GM19455 (cell line): ENCODE measurements at regions not wholly inside any gene's neighbourhood (a gene's known extent, or its start where the extent isn't known, plus 50 kb on each side); places are given as distances from the start of the nearest gene placed in this dataset.
"Not testable (repeated sequence)": the region's sequence is repeated elsewhere in the genome, so short reads cannot be mapped to it uniquely, and the experiment has no call there.

Source experiments
- ATAC-seq: cut with Tn5 transposase; IDR thresholded peaks from one replicate; pipeline ENCODE4 v1.9.1; 2021; ENCODE audit not compliant: unreplicated experiment

DNA sequence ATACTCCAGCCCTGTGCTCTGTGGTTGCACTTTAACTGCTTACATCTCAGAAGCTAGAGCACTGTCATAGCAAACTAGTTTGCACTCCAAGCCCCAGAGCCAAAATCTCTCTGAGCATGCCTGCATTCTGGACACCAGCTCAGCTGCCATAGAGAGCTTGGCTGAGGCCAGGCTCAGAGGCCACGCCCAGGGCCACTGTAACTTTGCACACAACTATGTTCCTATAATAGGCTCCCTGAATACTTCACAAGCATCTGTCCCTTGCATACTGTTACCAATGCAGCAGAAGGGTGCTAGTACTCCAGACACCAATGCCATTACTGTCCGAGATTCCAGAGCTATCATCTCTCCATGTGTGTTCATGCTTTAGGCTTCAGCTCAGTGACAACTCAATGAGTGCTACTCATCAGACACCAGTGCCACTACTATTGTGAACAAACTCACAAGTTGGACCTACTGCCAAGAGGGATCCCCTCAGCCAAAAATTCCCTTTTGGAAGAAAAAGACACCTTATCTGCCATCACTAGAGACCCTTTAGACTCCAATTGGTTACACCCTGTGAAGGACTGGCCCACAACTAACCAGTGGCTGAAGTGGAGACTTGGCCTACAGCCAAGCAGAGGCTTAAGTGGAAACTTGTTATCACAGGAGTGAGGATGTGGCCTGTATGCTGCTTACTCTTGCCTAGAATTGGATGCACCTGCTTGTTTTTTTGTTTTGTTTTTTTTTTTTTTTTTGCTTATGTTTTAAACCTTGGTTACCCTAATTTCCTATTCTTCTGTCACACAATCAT, 211.6 kb upstream of the MAGI2 start:
- no peak for ATAC-seq

DNA sequence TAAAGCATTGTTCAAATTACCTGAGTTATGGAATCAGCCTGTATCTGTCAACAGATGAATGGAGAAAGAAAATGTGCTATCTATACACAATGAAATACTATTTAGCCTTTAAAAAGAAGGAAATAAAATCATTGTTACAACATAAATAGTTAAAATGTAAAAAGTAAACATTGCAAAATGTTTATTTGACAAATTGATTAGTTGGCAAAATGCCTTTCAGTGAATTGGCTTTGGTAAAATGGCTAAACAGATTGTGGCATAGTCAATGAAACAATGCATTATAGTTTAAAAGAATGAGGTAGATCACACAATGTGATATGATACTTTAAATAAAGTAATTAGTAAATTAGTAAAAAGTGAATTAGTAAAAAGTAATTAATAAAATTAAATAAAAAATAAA, 204.8 kb upstream of the MAGI2 start:
- no peak for ATAC-seq

DNA sequence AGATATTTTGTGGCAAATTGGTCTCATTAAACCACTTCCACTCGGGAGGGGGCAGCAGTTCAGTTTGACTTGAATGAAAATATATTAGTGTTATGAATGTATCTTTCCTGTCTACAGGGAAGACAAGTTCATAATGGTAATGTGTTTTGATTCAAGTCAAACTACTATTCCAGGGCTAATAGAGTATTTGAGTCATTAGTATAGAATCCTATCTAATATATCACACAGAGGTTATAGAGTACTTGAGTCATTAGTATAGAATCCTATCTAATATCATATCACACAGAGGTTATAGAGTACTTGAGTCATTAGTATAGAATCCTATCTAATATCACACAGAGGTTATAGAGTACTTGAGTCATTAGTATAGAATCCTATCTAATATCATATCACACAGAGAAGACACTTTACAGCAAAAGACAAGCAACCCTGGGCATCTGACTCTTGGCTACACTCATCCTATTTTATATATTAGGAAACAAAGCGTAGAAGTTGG, 199.7 kb upstream of the MAGI2 start:
- ATAC-seq, result no peak

- no peak for ATAC-seq
Observed at GRCh38 chr7:79652619-79653018, 199.2 kb upstream of the MAGI2 start.

DNA sequence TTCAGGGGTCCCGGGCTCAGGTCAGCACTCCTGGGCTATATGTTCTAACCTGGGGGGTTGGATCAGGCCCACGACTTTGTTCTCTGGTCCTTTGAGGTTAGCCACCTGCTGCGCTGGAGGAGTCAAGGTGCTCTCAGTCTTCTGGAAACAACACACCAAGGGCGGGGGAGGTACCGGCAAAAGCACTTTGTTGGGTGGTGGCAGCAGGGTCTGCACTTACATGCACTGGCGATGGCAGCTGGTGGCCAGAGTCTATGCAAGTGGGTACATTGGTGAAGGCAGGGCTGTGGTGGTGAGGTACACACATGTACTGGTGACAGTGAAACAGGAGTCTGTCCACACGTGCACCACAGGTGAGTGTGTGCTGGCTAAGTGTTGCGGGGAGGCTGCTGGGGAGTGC, 194.2 kb upstream of the MAGI2 start:
- ATAC-seq, result no peak

GRCh38 chr7:79646278-79646677, 192.8 kb upstream of the MAGI2 start:
- ATAC-seq, result no peak

- no peak for ATAC-seq
Observed at GRCh38 chr7:79636849-79637248, 183.4 kb upstream of the MAGI2 start.

DNA sequence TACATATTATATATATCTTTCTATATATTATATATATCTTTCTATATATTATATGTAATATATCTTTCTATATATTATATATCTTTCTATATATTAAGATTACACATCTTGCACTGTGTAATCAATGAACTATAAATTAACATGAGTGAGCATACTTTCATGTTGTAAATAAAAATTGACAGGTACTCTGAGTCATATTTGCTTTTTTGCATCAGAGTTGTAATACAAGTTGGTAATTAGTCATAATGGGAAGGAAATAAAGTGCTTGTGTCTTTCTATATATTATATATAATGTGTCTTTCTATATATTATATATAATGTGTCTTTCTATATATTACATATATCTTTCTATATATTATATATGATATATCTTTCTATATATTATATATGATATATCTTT, 172.5 kb upstream of the MAGI2 start:
- ATAC-seq, result not testable (repeated sequence)

- ATAC-seq, result no peak
Observed at GRCh38 chr7:79624336-79624735, 170.9 kb upstream of the MAGI2 start.

- ATAC-seq, result no peak
Observed at GRCh38 chr7:79622781-79623180, 169.3 kb upstream of the MAGI2 start.

GRCh38 chr7:79620291-79620690, 166.8 kb upstream of the MAGI2 start:
- ATAC-seq, result no peak

GRCh38 chr7:79619216-79619615, 165.7 kb upstream of the MAGI2 start:
- ATAC-seq, result no peak

GRCh38 chr7:79615871-79616640, 162.6 kb upstream of the MAGI2 start:
- no peak for ATAC-seq

DNA sequence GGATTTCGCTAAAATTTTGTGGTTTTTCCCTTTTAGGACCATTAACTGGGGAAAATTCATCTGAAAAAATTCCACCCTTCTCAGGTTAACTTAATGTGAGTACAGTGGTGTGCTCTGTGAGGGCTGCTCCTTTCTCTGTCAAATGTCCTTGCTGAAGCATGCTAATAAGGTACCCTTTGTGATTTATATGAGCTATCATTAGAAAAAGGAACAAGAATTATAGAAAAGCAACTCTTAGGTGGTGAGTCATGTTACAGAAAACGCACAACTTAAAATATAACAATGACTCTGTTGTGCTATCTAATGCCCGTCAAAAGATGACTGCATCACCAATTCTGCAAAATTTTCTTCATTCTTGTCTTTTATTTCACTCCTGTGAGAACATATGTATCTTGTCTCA, 162.0 kb upstream of the MAGI2 start:
- ATAC-seq, result no peak

DNA sequence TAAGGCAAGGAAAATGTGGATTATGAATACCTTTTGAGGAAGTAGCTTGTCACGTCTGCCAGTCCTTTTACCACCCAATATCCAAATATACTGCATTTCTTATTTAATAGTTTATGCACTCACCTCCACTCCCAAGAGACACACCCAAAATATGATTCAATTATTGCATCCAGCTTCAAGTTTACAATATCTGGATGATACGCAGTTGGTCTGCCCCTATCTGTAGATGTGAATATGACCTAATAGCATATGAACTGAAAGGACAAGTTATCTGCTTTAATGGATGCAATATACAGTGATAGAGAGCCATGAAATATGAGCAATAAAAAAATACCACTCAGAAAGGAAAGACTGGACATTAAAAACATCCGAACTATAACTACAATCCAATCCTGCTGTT, 159.4 kb upstream of the MAGI2 start:
- no peak for ATAC-seq

DNA sequence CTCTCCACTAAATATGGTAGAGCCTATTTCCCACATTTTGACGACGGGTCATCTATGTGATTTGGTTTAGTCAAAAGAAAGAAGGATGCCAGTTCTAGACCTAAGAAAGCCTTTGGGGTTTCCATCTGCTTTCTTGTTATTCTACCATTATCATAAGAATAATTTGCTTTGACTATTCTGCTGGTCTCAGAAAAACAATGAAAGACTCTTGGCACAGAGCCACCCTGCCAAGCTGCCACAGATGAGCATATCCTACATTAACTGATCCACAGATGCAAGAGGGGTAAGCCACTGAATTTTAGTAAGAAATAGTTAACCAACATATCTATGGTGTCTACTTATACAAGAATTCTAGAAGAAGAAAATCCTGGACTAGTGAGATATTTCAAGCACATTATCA, 158.6 kb upstream of the MAGI2 start:
- no peak for ATAC-seq

GRCh38 chr7:79610748-79611304, 157.4 kb upstream of the MAGI2 start:
- no peak for ATAC-seq

DNA sequence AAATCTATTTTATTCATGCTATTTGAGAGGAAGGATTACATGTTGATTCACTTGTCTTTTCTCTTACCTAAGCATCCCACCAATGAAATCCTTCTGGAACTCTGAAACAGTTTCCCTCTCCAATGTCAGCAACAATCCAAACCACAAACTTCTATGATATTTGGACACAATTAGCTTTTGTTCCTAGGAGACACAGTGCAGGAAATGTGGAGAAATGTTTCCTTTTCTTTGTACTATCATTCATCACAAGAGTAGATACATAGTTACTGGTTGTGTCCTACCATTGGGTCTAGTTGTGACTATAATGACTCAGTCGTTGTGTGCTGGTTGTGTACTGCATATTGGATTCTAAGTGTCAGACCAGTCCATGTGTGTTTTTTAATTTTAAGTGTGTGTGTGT, 156.8 kb upstream of the MAGI2 start:
- no peak for ATAC-seq

DNA sequence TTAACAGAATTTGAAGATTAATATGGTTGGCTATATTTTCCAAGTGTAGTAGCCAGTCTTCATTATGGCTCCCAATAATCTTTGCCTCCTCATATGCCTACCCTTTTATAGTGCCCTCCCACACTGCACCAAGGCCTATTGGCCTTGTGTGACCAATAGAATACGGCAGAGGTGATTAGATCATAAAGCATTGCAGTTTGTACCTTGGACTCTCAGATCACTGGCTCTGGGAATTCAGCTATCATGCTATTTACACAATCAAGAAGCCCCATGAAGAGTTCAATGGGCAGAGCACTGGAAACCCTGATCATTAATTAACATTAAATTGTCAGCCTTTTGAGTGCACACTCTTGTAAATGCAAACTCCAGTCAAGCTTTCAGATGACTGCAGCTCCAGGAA, 154.5 kb upstream of the MAGI2 start:
- no peak for ATAC-seq

DNA sequence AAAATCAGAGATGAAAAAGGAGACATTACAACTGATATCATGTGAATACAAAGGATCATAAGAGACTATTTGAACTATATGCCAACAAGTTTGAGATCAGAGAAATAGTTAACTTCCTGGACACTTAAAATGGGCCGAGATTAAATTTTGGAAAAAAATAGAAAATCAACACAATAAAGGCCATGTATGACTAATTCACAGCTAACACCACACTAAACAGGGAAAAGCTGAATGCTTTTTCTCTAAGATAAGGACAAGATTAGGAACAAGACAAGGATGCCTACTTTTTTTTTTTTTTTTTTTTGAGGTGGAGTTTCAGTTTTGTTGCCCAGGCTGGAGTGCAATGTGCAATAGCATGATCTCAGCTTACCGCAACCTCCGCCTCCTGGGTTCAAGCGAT, 151.4 kb upstream of the MAGI2 start:
- ATAC-seq, result no peak

GRCh38 chr7:79598351-79598750, 144.9 kb upstream of the MAGI2 start:
- ATAC-seq, result no peak

DNA sequence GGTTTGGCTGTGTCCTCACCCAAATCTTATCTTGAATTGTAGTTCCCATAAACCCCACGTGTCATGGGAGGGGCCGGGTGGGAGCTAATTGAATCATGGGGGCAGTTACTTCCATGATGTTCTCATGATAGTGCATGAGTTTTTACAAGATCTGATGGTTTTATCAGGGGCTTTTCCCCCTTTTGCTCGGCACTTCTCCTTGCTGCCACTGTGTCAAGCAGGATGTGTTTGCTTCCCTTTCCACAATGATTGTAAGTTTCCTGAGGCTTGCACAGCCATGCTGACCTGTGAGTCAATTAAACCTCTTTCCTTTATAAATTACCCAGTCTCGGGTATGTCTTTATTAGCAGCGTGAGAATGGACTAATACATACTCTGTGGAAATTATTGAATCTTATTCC, 141.2 kb upstream of the MAGI2 start:
- not testable (repeated sequence) for ATAC-seq
